WTC11 (cell line): ENCODE measurements at regions not wholly inside any gene's neighbourhood (a gene's known extent, or its start where the extent isn't known, plus 50 kb on each side); places are given as distances from the start of the nearest gene placed in this dataset.

ENCODE experiments used
- ATAC-seq: fragments of 200-7000 bp; cut with Tn5 transposase; 2 replicates; pipeline ENCODE4 v1.10.0; 2021; ENCODE audit warnings: mild to moderate bottlenecking, moderate library complexity
- CTCF ChIA-PET: fragments of 300-600 bp; sonication (Branson Sonifier 250); formaldehyde crosslinking; loops from one replicate; lab custom pipeline; 2021; ENCODE audit warnings: antibody characterized with exemption; lab: Charles Lee
- POLR2A ChIA-PET: fragments of 350-600 bp; sonication (Branson Sonifier 250); formaldehyde crosslinking; loops from one replicate; lab custom pipeline; 2021; ENCODE audit warnings: antibody characterized with exemption; lab: Charles Lee
- DNase-seq: peaks from one replicate; pipeline ENCODE4 v3.0.0; 2021; ENCODE audit warnings: low spot score
- H3K27ac Mint-ChIP-seq: 2 replicates; pipeline ENCODE4 v1.8.0; 2021; ENCODE audit warnings: mixed read lengths
- H3K27me3 Mint-ChIP-seq: 2 replicates; pipeline ENCODE4 v1.8.0; 2021; ENCODE audit warnings: low read depth, mild to moderate bottlenecking, moderate library complexity, mixed read lengths
- H3K36me3 Mint-ChIP-seq: 2 replicates; pipeline ENCODE4 v1.8.0; 2021; ENCODE audit warnings: mixed read lengths
- H3K4me1 Mint-ChIP-seq: 2 replicates; pipeline ENCODE4 v1.8.0; 2022; ENCODE audit warnings: mixed read lengths
- H3K4me3 Mint-ChIP-seq: 2 replicates; pipeline ENCODE4 v1.8.0; 2021; ENCODE audit warnings: mild to moderate bottlenecking, moderate library complexity, mixed read lengths
- H3K9me3 Mint-ChIP-seq: 2 replicates; pipeline ENCODE4 v1.8.0; 2021; ENCODE audit warnings: mixed read lengths
- ATF3 ChIP-seq: sonication (generic); formaldehyde crosslinking; conservative IDR thresholded peaks from 2 replicates; pipeline ENCODE4 v1.8.1; 2022; ENCODE audit warnings: mild to moderate bottlenecking, missing genetic modification reagents
- CREM ChIP-seq: sonication (generic); formaldehyde crosslinking; IDR thresholded peaks from 2 replicates; pipeline ENCODE4 v1.8.1; 2022; ENCODE audit warnings: mild to moderate bottlenecking, missing genetic modification reagents, moderate library complexity
- CTCF ChIP-seq: fragments of 200-600 bp; IDR thresholded peaks from 2 replicates; pipeline ENCODE4 v1.8.0; 2022; ENCODE audit warnings: antibody characterized with exemption
- GTF2I ChIP-seq: fragments of 250-450 bp; sonication (Bioruptor Pico); conservative IDR thresholded peaks from 2 replicates; pipeline ENCODE4 v1.4.0; 2021; ENCODE audit warnings: mild to moderate bottlenecking
- HMGA2 ChIP-seq: fragments of 250-450 bp; sonication (Bioruptor Pico); IDR thresholded peaks from 2 replicates; pipeline ENCODE4 v1.4.0; 2021; ENCODE audit warnings: mild to moderate bottlenecking, moderate library complexity
- NFE2L1 ChIP-seq: sonication (generic); formaldehyde crosslinking; IDR thresholded peaks from 2 replicates; pipeline ENCODE4 v1.8.1; 2023; ENCODE audit warnings: missing genetic modification reagents
- OVOL2 ChIP-seq: fragments of 250-450 bp; sonication (Bioruptor Pico); IDR thresholded peaks from 2 replicates; pipeline ENCODE4 v1.9.0; 2021; ENCODE audit warnings: mild to moderate bottlenecking, borderline replicate concordance
- RORB ChIP-seq: fragments of 250-450 bp; sonication (Bioruptor Pico); IDR thresholded peaks from 2 replicates; pipeline ENCODE4 v1.9.0; 2021; ENCODE audit warnings: mild to moderate bottlenecking
- TCF7 ChIP-seq: sonication (generic); formaldehyde crosslinking; IDR thresholded peaks from 2 replicates; pipeline ENCODE4 v1.8.0; 2022; ENCODE audit warnings: mild to moderate bottlenecking, low read depth, missing genetic modification reagents, moderate library complexity
- ZBTB21 ChIP-seq: sonication (generic); formaldehyde crosslinking; IDR thresholded peaks from 2 replicates; pipeline ENCODE4 v1.8.1; 2023; ENCODE audit warnings: mild to moderate bottlenecking, missing genetic modification reagents, borderline replicate concordance
- ZNF232 ChIP-seq: sonication (generic); formaldehyde crosslinking; IDR thresholded peaks from 2 replicates; pipeline ENCODE4 v1.8.0; 2022; ENCODE audit warnings: mild to moderate bottlenecking, missing genetic modification reagents
- ZNF281 ChIP-seq: sonication (generic); formaldehyde crosslinking; IDR thresholded peaks from 2 replicates; pipeline ENCODE4 v1.8.0; 2023; ENCODE audit warnings: mild to moderate bottlenecking, missing genetic modification reagents
- ZNF317 ChIP-seq: sonication (generic); formaldehyde crosslinking; IDR thresholded peaks from 2 replicates; pipeline ENCODE4 v1.8.1; 2023; ENCODE audit warnings: low read depth, mild to moderate bottlenecking, moderate library complexity, missing genetic modification reagents, borderline replicate concordance
- ZNF416 ChIP-seq: fragments of 250-450 bp; sonication (Bioruptor Pico); IDR thresholded peaks from 2 replicates; pipeline ENCODE4 v1.9.0; 2021; ENCODE audit warnings: mild to moderate bottlenecking, inconsistent platforms
- ZSCAN18 ChIP-seq: fragments of 250-450 bp; sonication (Bioruptor Pico); IDR thresholded peaks from 2 replicates; pipeline ENCODE4 v2.1.2; 2022; ENCODE audit warnings: mild to moderate bottlenecking, moderate library complexity
- TF ChIP-seq, protein P1 (sequence below): sonication (generic); formaldehyde crosslinking; conservative IDR thresholded peaks from 2 replicates; pipeline ENCODE4 v1.8.1; 2023; ENCODE audit warnings: mild to moderate bottlenecking, low read depth, missing genetic modification reagents, moderate library complexity

DNA sequence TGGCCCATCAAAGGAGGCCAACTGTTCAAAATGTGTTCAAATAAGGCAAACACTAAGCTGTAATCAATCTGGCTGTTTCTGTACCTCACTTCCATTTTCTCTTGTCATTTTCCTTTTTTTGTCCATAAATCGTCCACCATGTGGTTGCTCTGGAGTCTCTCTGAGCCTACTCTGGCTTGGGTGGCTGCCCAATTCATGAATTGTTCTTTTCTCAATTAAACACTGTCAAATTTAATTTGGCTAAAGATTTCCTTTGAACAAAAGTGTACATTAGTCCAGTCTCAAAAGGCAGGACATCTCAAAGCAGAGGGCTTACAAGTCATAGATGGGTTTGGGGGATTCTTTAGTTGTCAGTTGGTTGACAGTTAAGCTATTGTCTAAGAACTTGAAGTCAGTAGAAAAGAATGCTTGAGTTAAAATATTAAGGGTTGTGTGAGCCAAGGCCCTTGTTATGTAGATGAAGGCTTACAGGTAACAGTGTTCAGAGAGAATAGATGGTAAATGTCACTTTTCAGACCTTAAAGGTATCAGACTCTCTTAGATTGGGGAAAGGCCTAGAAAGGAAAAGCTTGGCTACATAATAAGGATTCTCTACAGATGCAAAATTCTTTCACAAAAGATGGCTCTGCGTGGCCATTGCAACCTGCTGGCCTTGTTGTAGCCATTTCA lies 831.2 kb upstream of the CDH2 start (continued):
- no peak for TF ChIP-seq ZNF232 (CRISPR knock-in tag)
- no peak for TF ChIP-seq OVOL2 (CRISPR knock-in tag)
- TF ChIP-seq ZNF416: no peak
- TF ChIP-seq ZSCAN18 (CRISPR knock-in tag): no peak
- TF ChIP-seq CREM (CRISPR knock-in tag): no peak
- no peak for TF ChIP-seq CTCF
- TF ChIP-seq, all 79 proteins: peak for 0

GRCh38 chr18:29004921-29005320 lies 828.0 kb upstream of the CDH2 start:
- H3K9me3 Mint-ChIP-seq: peaks cover 26% of the 10 kb centered on the region
- POLR2A ChIA-PET: no interaction called here
- H3K4me1 Mint-ChIP-seq: peaks cover 54% of the 10 kb centered on the region
- peaks cover 8% of the 10 kb centered on the region; the same call in 1 of the 2 replicates for H3K36me3 Mint-ChIP-seq
- peak overlapping the region; percentile 1; the same call in 1 of the 2 replicates for H3K27ac Mint-ChIP-seq
- H3K27me3 Mint-ChIP-seq: no peaks in the 10 kb centered on the region
- ATAC-seq: no peak; the same call in 1 of the 2 replicates
- no peak overlapping the region for H3K4me3 Mint-ChIP-seq
- TF ChIP-seq ZNF281 (CRISPR knock-in tag) (no peak), HMGA2 (CRISPR knock-in tag) (no peak), RORB (CRISPR knock-in tag) (no peak), ZNF416 (no peak), NFE2L1 (CRISPR knock-in tag) (no peak), GTF2I (no peak), ZNF317 (no peak), CTCF (no peak)
- TF ChIP-seq, all 79 proteins: peak for 0
- DNase-seq: no peak
- CTCF ChIA-PET: no interaction called here

GRCh38 chr18:29003194-29003593 lies 826.3 kb upstream of the CDH2 start:
- Mint-ChIP-seq H3K4me3 (no peak overlapping the region), H3K27ac (no peak overlapping the region), H3K9me3 (peaks cover 18% of the 10 kb centered on the region), H3K36me3 (peaks cover 7% of the 10 kb centered on the region; the same call in 1 of the 2 replicates), H3K27me3 (no peaks in the 10 kb centered on the region), H3K4me1 (peaks cover 44% of the 10 kb centered on the region)
- ATAC-seq (no peak), DNase-seq (no peak)
- POLR2A ChIA-PET: no interaction called here
- TF ChIP-seq, protein P1, sequence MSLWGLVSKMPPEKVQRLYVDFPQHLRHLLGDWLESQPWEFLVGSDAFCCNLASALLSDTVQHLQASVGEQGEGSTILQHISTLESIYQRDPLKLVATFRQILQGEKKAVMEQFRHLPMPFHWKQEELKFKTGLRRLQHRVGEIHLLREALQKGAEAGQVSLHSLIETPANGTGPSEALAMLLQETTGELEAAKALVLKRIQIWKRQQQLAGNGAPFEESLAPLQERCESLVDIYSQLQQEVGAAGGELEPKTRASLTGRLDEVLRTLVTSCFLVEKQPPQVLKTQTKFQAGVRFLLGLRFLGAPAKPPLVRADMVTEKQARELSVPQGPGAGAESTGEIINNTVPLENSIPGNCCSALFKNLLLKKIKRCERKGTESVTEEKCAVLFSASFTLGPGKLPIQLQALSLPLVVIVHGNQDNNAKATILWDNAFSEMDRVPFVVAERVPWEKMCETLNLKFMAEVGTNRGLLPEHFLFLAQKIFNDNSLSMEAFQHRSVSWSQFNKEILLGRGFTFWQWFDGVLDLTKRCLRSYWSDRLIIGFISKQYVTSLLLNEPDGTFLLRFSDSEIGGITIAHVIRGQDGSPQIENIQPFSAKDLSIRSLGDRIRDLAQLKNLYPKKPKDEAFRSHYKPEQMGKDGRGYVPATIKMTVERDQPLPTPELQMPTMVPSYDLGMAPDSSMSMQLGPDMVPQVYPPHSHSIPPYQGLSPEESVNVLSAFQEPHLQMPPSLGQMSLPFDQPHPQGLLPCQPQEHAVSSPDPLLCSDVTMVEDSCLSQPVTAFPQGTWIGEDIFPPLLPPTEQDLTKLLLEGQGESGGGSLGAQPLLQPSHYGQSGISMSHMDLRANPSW (CRISPR knock-in tag): no peak
- TF ChIP-seq ZBTB21 (CRISPR knock-in tag) (no peak), TCF7 (CRISPR knock-in tag) (no peak), ATF3 (CRISPR knock-in tag) (no peak)
- CTCF ChIA-PET: interaction anchor here (1.1 to 1.4 kb wide), 2 partner anchors 8 to 42 kb away, joined by 3 read pairs; no protein-coding TSS in a partner anchor
